ENCODE measurements at regions not wholly inside any gene's neighbourhood (a gene's known extent, or its start where the extent isn't known, plus 50 kb on each side); places are given as distances from the start of the nearest gene placed in this dataset.

GRCh38 chr6:4384656-4385055 lies 249.3 kb upstream of the ECI2 start:
- TF ChIP-seq CTCF (IDR thresholded peaks at IDR 0.05; ENCODE audit: insufficient read depth, low read depth, low read length), result no peak
- no peak for DNase-seq (ENCODE audit: low read depth)
- H3K4me3 ChIP-seq (ENCODE audit: low read depth, low read length), result no peak overlapping the region

GRCh38 chr6:4383910-4384638 lies 248.7 kb upstream of the ECI2 start:
- no peak for TF ChIP-seq CTCF (IDR thresholded peaks at IDR 0.05; ENCODE audit: insufficient read depth, low read depth, low read length)
- DNase-seq (ENCODE audit: low read depth), result no peak

GRCh38 chr6:4382362-4382853 lies 247.0 kb upstream of the ECI2 start:
- no peak for DNase-seq (ENCODE audit: low read depth)
- TF ChIP-seq CTCF (IDR thresholded peaks at IDR 0.05; ENCODE audit: insufficient read depth, low read depth, low read length), result no peak
- H3K4me3 ChIP-seq (ENCODE audit: low read depth, low read length), result no peak overlapping the region

More at GRCh38 chr6:4383910-4384638, 248.7 kb upstream of the ECI2 start:
- H3K4me3 ChIP-seq (ENCODE audit: low read depth, low read length), result no peak overlapping the region

- H3K4me3 ChIP-seq (ENCODE audit: low read depth, low read length), result no peak overlapping the region
- no peak for TF ChIP-seq CTCF (IDR thresholded peaks at IDR 0.05; ENCODE audit: insufficient read depth, low read depth, low read length)
- DNase-seq (ENCODE audit: low read depth), result peak; percentile 55
These were observed 246.0 kb upstream of the ECI2 start for GRCh38 chr6:4381381-4381780.

- no peak for TF ChIP-seq CTCF (IDR thresholded peaks at IDR 0.05; ENCODE audit: insufficient read depth, low read depth, low read length)
- H3K4me3 ChIP-seq (ENCODE audit: low read depth, low read length), result no peak overlapping the region
- no peak for DNase-seq (ENCODE audit: low read depth)
These were observed 245.5 kb upstream of the ECI2 start for GRCh38 chr6:4380881-4381281.

GRCh38 chr6:4379958-4380357 lies 244.6 kb upstream of the ECI2 start:
- no peak for TF ChIP-seq CTCF (IDR thresholded peaks at IDR 0.05; ENCODE audit: insufficient read depth, low read depth, low read length)
- no peak for DNase-seq (ENCODE audit: low read depth)

More at GRCh38 chr6:4379958-4380357, 244.6 kb upstream of the ECI2 start:
- no peak overlapping the region for H3K4me3 ChIP-seq (ENCODE audit: low read depth, low read length)

Measured in fibroblast of villous mesenchyme (primary cell).